Mesenchymal stem cell (in vitro differentiated cells and primary cell): ENCODE measurements at regions not wholly inside any gene's neighbourhood (a gene's known extent, or its start where the extent isn't known, plus 50 kb on each side); places are given as distances from the start of the nearest gene placed in this dataset.

Source experiments
- DNase-seq: peaks from one replicate; pipeline ENCODE4 v3.0.0-alpha.2; 2013
- H2AFZ ChIP-seq: one replicate; pipeline ENCODE4 v1.6.1; 2013; ENCODE audit warnings: low read depth, mild to moderate bottlenecking, control low read depth, inconsistent platforms, low read length, moderate library complexity
- H2AK5ac ChIP-seq: 2 replicates; pipeline ENCODE4 v1.6.1; 2013; ENCODE audit warnings: low read length, moderate library complexity, mild to moderate bottlenecking, inconsistent platforms; ENCODE audit not compliant: severe bottlenecking
- H2BK120ac ChIP-seq: one replicate; pipeline ENCODE4 v1.6.1; 2013; ENCODE audit warnings: low read depth, mild to moderate bottlenecking, inconsistent platforms, low read length, moderate library complexity
- H2BK12ac ChIP-seq, 2 experiments: one replicate each; pipeline ENCODE4 v1.6.1; 2013; ENCODE audit warnings: inconsistent platforms in 2 of 2, low read length in 2 of 2, mild to moderate bottlenecking in 2 of 2, moderate library complexity in 2 of 2, control low read depth in 1 of 2
- H2BK15ac ChIP-seq: one replicate; pipeline ENCODE4 v1.6.1; 2013; ENCODE audit warnings: mild to moderate bottlenecking, low read depth, inconsistent platforms; ENCODE audit not compliant: poor library complexity, severe bottlenecking
- H2BK5ac ChIP-seq: 2 replicates; pipeline ENCODE4 v1.6.1; 2013; ENCODE audit warnings: low read depth, mild to moderate bottlenecking, low read length, control low read depth, inconsistent platforms; ENCODE audit not compliant: poor library complexity, severe bottlenecking
- H3K14ac ChIP-seq, 2 experiments: one replicate each; pipeline ENCODE4 v1.6.1; 2013; ENCODE audit warnings: inconsistent platforms in 2 of 2, low read length in 2 of 2, control low read depth in 1 of 2, mild to moderate bottlenecking in 1 of 2, moderate library complexity in 1 of 2
- H3K18ac ChIP-seq, 2 experiments: one replicate each; pipeline ENCODE4 v1.6.1; 2013; ENCODE audit warnings: inconsistent platforms in 2 of 2, low read length in 2 of 2, control low read depth in 1 of 2, low read depth in 1 of 2, mild to moderate bottlenecking in 1 of 2
- H3K23ac ChIP-seq, 2 experiments: one replicate each; pipeline ENCODE4 v1.6.1; 2013; ENCODE audit warnings: inconsistent platforms in 2 of 2, low read length in 2 of 2, mild to moderate bottlenecking in 2 of 2, moderate library complexity in 2 of 2, control low read depth in 1 of 2
- H3K27ac ChIP-seq: 2 replicates; pipeline ENCODE4 v1.5.1; 2013; ENCODE audit warnings: mild to moderate bottlenecking, moderate library complexity, low read length, control low read depth, inconsistent platforms; ENCODE audit not compliant: poor library complexity, severe bottlenecking
- H3K27me3 ChIP-seq, 2 experiments: 2 replicates each; pipeline versions ENCODE4 v1.6.1 to v1.7.0; 2013; ENCODE audit warnings: low read length in 2 of 2, mild to moderate bottlenecking in 2 of 2, moderate library complexity in 2 of 2, control low read depth in 1 of 2, inconsistent platforms in 1 of 2; ENCODE audit not compliant: control insufficient read depth in 1 of 2, insufficient read depth in 1 of 2
- H3K36me3 ChIP-seq, 2 experiments: 2 replicates each; pipeline versions ENCODE4 v1.6.1 to v1.7.0; 2013; ENCODE audit warnings: low read length in 2 of 2, control low read depth in 1 of 2, inconsistent platforms in 1 of 2, low read depth in 1 of 2, mild to moderate bottlenecking in 1 of 2; ENCODE audit not compliant: insufficient read depth in 2 of 2, control insufficient read depth in 1 of 2
- H3K4ac ChIP-seq, 2 experiments: one replicate each; pipeline ENCODE4 v1.6.1; 2013; ENCODE audit warnings: inconsistent platforms in 2 of 2, low read length in 2 of 2, mild to moderate bottlenecking in 2 of 2, moderate library complexity in 2 of 2, control low read depth in 1 of 2, low read depth in 1 of 2
- H3K4me1 ChIP-seq: 2 replicates; pipeline ENCODE4 v1.6.1; 2013; ENCODE audit warnings: low read depth, low read length, control low read depth; ENCODE audit not compliant: control insufficient read depth, insufficient read depth
- H3K4me2 ChIP-seq: 2 replicates; pipeline ENCODE4 v1.6.1; 2013; ENCODE audit warnings: low read length, mild to moderate bottlenecking, inconsistent platforms; ENCODE audit not compliant: poor library complexity, severe bottlenecking
- H3K4me3 ChIP-seq, 2 experiments: 2 replicates each; pipeline versions ENCODE4 v1.5.1 to v1.7.0; 2013; ENCODE audit warnings: low read length in 2 of 2, mild to moderate bottlenecking in 2 of 2, control low read depth in 1 of 2, low read depth in 1 of 2; ENCODE audit not compliant: insufficient read depth in 1 of 2
- H3K79me1 ChIP-seq: replicated peaks from 2 replicates; pipeline ENCODE4 v1.6.1; 2013; ENCODE audit warnings: mild to moderate bottlenecking, control low read depth, low read length, inconsistent platforms; ENCODE audit not compliant: poor library complexity, severe bottlenecking
- H3K9ac ChIP-seq: 2 replicates; pipeline ENCODE4 v1.7.0; 2013; ENCODE audit warnings: mild to moderate bottlenecking, low read length, moderate library complexity
- H3K9me3 ChIP-seq: 2 replicates; pipeline ENCODE4 v1.7.0; 2013; ENCODE audit warnings: mild to moderate bottlenecking, low read length; ENCODE audit not compliant: control insufficient read depth
- H4K8ac ChIP-seq: one replicate; pipeline ENCODE4 v1.6.1; 2013; ENCODE audit warnings: inconsistent platforms, mild to moderate bottlenecking, low read length, moderate library complexity
- H4K91ac ChIP-seq: one replicate; pipeline ENCODE4 v1.6.1; 2013; ENCODE audit warnings: mild to moderate bottlenecking, low read length, inconsistent platforms
- WGBS: methylation state at CpG from one replicate; pipeline ENCODE4 v1.1.7; 2013; ENCODE audit warnings: mixed read lengths; 5-methylcytosine and 5-hydroxymethylcytosine counted together

DNA sequence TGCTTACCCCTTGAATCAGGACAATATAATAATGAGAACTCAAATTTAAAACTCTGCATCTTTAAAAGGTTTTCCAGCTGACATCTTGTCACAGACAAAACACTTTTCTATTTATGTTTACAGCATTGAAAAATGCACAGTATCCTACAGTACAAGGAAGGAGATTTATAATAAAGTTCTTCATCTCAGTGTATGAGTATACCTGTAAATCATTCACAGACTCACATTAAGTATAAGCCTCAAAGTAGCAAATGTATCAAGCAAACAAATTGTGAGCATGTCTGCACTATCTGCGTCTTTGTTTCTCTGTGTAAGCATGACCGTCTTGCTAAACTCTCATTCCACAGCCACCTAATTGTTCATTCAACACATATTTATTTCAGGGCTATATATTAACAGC, 52.8 kb downstream of the PPP1R2C start:
- Histone ChIP-seq H3K9me3 (no peaks in the 10 kb centered on the region), H3K9ac (no peak overlapping the region), H3K4ac (no peak overlapping the region), H2BK120ac (no peak overlapping the region), H3K18ac (no peak overlapping the region), H3K23ac (no peak overlapping the region), H3K79me1 (no peaks in the 10 kb centered on the region), H3K14ac (no peak overlapping the region), H3K4me2 (no peak overlapping the region), H2BK15ac (no peak overlapping the region), H2BK5ac (no peak overlapping the region), H2BK12ac (no peak overlapping the region), H2AK5ac (no peak overlapping the region), H4K91ac (no peak overlapping the region), H3K4me3 (no peak overlapping the region), H2AFZ (no peak overlapping the region), H3K27ac (no peak overlapping the region), H3K27me3 (no peaks in the 10 kb centered on the region), H4K8ac (no peak overlapping the region), H3K4me1 (no peaks in the 10 kb centered on the region), H3K36me3 (peaks cover 0 to 2% of the 10 kb centered on the region in 2 experiments)
- WGBS, result 89% methylated on average over 1 of the region's 2 CpGs
- no peak for DNase-seq

- no peak overlapping the region for H4K8ac ChIP-seq
- H4K91ac ChIP-seq, result no peak overlapping the region
- WGBS, result 85% methylated on average over 3 of the region's 4 CpGs
Measured at GRCh38 chrX:42720209-42720608, 57.8 kb downstream of the PPP1R2C start.

DNA sequence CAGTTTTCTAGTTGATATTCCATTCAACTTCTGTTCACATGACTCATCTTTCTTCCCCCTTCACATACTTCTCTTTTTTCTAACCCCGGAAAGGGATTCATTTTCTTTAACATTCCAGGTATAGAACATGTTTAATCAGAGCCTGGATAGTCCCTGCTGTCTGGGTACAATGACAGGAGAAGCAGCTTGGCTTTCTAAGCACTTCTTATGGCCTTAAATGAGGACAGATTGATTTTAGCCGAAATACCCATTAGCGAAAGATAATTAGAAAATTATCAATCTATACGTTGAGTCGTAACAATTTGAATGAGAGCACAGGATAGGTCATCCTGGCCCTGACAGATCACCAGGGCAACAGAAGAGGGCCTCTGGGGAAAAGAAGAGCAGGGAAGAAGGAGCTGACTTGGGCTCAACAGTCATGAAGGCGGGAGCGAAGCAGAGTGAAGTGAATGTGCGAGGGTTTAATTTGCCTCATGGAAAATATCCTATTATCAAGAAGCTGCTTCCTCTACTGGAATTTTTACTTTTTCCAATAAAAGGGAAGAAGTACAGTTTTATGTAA, 62.2 kb downstream of the PPP1R2C start:
- H2BK12ac ChIP-seq, result no peak overlapping the region
- no peak overlapping the region for H4K91ac ChIP-seq
- H3K79me1 ChIP-seq, result no peaks in the 10 kb centered on the region
- no peak overlapping the region for H3K9ac ChIP-seq
- H3K27me3 ChIP-seq, result no peaks in the 10 kb centered on the region
- H2BK120ac ChIP-seq, result no peak overlapping the region
- no peak overlapping the region for H3K14ac ChIP-seq
- no peak overlapping the region for H3K23ac ChIP-seq
- 84% methylated on average over 4 of the region's 8 CpGs for WGBS
- no peaks in the 10 kb centered on the region for H3K9me3 ChIP-seq
- no peak overlapping the region for H2BK15ac ChIP-seq
- H2BK5ac ChIP-seq, result no peak overlapping the region
- no peaks in the 10 kb centered on the region for H3K36me3 ChIP-seq
- no peak for DNase-seq
- no peak overlapping the region for H3K27ac ChIP-seq
- H2AK5ac ChIP-seq, result no peak overlapping the region
- H3K4me2 ChIP-seq, result no peak overlapping the region
- H3K4ac ChIP-seq, result no peak overlapping the region
- H3K4me3 ChIP-seq, result no peak overlapping the region
- H2AFZ ChIP-seq, result no peak overlapping the region
- no peaks in the 10 kb centered on the region for H3K4me1 ChIP-seq
- H3K18ac ChIP-seq, result no peak overlapping the region
- H4K8ac ChIP-seq, result no peak overlapping the region

More at GRCh38 chrX:42720209-42720608, 57.8 kb downstream of the PPP1R2C start:
- Histone ChIP-seq H2BK15ac (no peak overlapping the region), H3K4me3 (no peak overlapping the region), H3K36me3 (peaks cover 0 to under 1% of the 10 kb centered on the region in 2 experiments), H3K23ac (no peak overlapping the region), H3K27ac (no peak overlapping the region), H3K4ac (no peak overlapping the region), H2AFZ (no peak overlapping the region), H3K9ac (no peak overlapping the region), H2BK120ac (no peak overlapping the region), H2BK12ac (no peak overlapping the region), H2BK5ac (no peak overlapping the region), H3K4me1 (no peaks in the 10 kb centered on the region), H3K79me1 (no peaks in the 10 kb centered on the region), H3K9me3 (no peaks in the 10 kb centered on the region), H3K14ac (no peak overlapping the region), H3K18ac (no peak overlapping the region), H3K27me3 (no peaks in the 10 kb centered on the region), H3K4me2 (no peak overlapping the region), H2AK5ac (no peak overlapping the region)
- DNase-seq, result no peak

DNA sequence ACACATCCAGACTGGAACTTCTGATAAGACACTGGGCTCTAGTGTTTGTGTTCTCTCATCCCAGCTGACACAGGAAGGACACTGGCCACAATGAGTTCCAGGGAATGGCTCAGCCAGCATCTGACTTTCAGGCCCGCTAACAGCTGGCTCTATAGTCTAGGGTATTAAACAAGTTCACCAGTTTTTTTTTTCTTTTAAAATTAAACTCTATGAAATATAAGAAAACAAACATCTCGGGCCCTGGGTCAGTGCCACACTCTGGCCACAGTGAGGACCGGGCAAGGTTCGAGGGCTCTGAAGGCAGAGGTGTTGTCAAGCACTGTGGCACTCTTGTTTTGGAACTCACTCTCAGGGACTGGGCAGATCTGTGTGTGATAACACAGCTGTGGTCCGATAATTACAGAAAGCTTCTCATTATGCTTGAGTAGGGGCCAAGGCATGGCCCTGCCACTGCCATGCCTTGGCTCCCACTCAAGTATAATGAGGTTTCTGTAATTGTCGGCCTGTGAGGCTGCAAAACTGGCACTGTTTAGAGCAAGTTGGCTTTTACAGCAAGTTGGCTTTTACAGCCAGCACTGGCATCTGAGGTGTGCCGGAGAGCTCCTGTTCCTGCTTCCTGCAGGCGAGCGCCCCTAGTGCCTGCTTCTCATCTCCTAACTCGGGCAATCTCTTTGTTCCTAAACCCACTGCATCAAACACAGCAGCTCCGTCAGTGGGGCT, 62.8 kb downstream of the PPP1R2C start:
- no peak for DNase-seq
- Histone ChIP-seq H3K27me3 (no peaks in the 10 kb centered on the region), H3K36me3 (no peaks in the 10 kb centered on the region), H3K4me2 (no peak overlapping the region), H3K4me1 (no peaks in the 10 kb centered on the region), H2BK5ac (no peak overlapping the region), H3K23ac (no peak overlapping the region), H4K91ac (no peak overlapping the region), H2BK15ac (no peak overlapping the region), H3K18ac (no peak overlapping the region), H2BK120ac (no peak overlapping the region), H3K9ac (no peak overlapping the region), H3K4ac (no peak overlapping the region), H3K79me1 (no peaks in the 10 kb centered on the region), H3K9me3 (no peaks in the 10 kb centered on the region), H2BK12ac (no peak overlapping the region), H3K27ac (no peak overlapping the region), H2AFZ (no peak overlapping the region), H4K8ac (peak overlapping the region; percentile 49), H3K4me3 (no peak overlapping the region), H3K14ac (no peak overlapping the region), H2AK5ac (no peak overlapping the region)
- 81% methylated on average over 10 of the region's 11 CpGs for WGBS
